HG03439 (cell line): ENCODE measurements at regions not wholly inside any gene's neighbourhood (a gene's known extent, or its start where the extent isn't known, plus 50 kb on each side); places are given as distances from the start of the nearest gene placed in this dataset.
A peak's percentile ranks its signal among the peaks of the same experiment; 100 is the strongest.
"Not testable (repeated sequence)": the region's sequence is repeated elsewhere in the genome, so short reads cannot be mapped to it uniquely, and the experiment has no call there.

Experiments
- ATAC-seq: cut with Tn5 transposase; IDR thresholded peaks from one replicate; pipeline ENCODE4 v1.9.1; 2021; ENCODE audit warnings: mild to moderate bottlenecking, moderate library complexity; ENCODE audit not compliant: unreplicated experiment

GRCh38 chr1:188763541-188763940, 1714.1 kb downstream of the BRINP3 start:
- no peak for ATAC-seq

GRCh38 chr1:188769181-188769580, 1708.5 kb downstream of the BRINP3 start:
- no peak for ATAC-seq

GRCh38 chr1:188769936-188770335, 1707.7 kb downstream of the BRINP3 start:
- ATAC-seq, result no peak

GRCh38 chr1:188778578-188778977, 1699.1 kb downstream of the BRINP3 start:
- ATAC-seq, result no peak

DNA sequence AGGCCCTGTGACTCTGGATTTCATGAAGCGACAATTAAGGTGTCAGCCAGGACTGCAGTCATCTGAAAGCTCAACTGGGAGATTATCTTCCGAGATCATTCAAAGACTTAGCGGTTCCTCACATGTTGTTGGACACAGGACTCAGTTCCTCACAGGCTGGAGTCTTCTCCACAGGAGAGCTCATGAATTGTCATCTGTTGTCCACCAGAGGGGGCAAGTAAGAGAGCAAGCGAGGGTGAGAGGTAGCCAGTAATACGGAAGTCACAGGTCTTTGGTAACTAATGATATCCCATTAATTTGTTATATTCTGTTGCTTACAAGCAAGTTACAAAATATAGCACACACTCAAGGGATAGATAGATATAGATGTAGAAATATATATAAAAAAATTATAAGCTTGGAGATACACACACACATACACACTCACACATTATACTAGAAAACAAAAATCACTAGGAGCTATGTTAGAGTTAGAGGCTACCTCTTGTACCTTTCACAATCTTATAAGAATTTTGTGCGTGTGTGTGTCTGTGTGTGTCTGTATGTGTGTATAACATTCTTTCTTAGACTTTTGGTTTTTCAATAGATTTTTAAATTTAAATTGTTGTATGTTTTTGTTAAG, 1695.3 kb downstream of the BRINP3 start:
- peak; percentile 91 for ATAC-seq

- ATAC-seq, result no peak
Observed at GRCh38 chr1:188794969-188795368, 1682.7 kb downstream of the BRINP3 start.

- not testable (repeated sequence) for ATAC-seq
Observed at GRCh38 chr1:188812153-188812552, 1665.5 kb downstream of the BRINP3 start.

DNA sequence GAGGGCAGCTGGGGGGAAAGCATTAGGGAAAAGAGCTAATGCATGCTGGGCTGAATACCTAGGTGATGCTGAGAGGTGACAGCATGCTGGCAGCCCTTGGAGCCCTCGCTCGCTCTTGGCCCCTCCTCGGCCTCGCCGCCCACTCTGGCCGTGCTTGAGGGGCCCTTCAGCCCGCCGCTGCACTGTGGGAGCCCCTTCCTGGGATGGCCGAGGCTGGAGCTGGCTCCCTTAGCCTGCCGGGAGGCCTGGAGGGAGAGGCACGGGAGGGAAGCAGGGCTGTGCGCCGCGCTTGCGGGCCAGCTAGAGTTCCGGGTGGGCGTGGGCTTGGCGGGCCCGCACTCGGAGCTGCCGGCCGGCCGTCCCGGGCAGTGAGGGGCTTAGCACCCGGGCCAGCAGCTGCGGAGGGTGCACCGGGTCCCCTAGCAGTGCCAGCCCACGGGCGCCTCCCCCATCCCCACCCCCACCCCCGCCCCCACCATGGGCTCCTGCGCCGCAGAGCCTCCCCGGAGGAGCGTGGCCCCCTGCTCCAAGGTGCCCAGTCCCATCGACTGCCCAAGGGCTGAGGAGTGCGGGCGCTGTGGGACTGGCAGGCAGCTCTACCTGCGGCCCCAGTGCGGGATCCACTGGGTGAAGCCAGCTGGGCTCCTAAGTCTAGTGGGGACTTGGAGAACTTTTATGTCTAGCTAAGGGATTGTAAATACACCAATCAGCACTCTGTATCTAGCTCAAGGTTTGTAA, 1664.7 kb downstream of the BRINP3 start:
- not testable (repeated sequence) for ATAC-seq

DNA sequence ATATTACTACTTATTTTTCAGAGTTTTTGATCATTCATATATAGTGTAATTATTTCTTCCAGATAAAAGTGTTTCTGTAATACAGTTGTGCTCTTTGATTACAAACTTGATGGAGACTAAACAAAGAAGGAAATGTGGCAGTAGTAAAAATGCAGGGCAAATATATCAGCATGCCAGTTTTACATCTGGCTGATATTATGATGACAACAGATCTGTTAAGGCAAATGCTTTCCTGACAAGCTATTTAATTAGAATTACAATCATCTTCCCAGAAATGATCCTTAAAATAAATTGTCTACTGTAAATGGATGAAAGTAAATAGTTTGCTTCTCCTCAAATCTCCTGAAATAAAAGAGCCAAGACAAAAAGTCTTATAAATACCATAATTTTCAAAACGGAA, 1659.8 kb downstream of the BRINP3 start:
- no peak for ATAC-seq

DNA sequence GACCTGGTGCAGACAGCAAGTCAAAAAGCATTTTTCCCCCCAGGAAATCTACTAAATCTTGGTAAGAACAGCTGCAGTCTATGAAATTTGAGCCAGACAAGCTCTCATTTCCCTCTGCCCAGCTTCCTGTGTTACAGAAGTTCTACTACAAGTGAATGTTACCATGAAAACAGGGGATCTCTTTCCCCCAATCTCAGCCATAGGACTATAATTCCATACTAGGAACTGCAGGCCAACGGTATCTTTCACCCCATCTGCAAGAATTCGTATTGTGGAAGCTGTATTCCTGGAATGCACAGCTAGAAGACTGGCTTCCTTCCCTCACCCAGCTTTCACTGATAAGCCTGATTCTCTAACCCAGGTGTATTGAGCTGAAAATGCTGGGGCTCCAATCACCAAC, 1655.4 kb downstream of the BRINP3 start:
- no peak for ATAC-seq

GRCh38 chr1:188825471-188825870, 1652.2 kb downstream of the BRINP3 start:
- ATAC-seq, result no peak

DNA sequence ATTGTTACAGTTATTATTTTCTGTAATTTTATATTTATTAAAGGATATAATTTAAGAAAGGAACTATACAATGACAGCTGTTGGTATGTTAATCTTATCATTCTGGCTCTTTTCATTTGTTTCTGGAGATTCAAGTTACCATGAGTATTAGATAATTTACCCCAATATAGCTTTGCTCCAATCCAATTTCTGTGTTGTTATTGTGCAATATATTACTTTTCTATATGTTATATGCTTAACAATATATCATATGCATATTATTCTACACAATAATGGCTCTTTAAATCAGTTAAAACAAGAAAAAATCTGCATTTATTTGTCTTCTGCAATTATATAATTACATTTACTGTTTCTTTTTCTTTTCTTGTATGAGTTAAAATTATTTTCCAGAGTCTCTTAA, 1650.9 kb downstream of the BRINP3 start:
- no peak for ATAC-seq

GRCh38 chr1:188827400-188827799, 1650.3 kb downstream of the BRINP3 start:
- ATAC-seq, result no peak

DNA sequence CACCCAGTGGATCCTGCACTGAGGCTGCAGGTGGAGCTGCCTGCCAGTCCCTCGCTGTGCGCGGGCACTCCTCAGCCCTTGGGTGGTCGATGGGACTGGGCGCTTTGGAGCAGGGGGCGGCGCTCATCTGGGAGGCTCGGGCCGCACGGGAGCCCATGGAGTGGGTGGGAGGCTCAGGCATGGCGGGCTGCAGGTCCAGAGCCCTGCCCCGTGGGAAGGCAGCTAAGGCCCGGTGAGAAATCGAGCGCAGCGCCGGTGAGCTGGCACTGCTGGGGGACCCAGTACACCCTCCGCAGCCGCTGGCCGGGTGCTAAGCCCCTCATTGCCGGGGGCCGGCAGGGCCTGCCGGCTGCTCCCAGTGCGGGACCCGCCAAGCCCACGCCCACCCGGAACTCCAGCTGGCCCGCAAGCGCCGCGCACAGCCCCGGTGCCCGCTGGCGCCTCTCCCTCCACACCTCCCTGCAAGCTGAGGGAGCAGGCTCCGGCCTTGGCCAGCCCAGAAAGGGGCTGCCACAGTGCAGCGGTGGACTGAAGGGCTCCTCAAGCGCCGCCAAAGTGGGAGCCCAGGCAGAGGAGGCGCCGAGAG, 1636.5 kb downstream of the BRINP3 start:
- ATAC-seq, result not testable (repeated sequence)

DNA sequence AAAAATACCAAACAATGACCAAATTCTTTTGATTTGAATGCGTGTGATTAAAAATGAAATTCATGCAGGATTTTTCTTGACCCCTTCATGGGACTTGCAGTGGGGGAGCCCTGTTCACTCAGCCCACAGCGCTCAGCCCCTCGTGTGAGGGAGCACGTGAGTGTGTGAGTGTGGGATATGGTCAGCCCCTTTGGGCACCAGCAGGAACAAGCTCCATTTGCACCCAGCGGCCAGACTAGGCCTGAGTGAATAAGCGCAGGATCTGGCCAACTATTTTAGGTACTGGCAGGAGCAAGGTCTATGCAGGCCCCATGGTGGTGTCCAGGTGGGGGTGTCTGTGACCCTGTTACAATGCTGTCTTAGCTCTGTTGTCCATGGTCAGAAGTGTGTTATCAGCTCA, 1631.2 kb downstream of the BRINP3 start:
- ATAC-seq, result no peak

DNA sequence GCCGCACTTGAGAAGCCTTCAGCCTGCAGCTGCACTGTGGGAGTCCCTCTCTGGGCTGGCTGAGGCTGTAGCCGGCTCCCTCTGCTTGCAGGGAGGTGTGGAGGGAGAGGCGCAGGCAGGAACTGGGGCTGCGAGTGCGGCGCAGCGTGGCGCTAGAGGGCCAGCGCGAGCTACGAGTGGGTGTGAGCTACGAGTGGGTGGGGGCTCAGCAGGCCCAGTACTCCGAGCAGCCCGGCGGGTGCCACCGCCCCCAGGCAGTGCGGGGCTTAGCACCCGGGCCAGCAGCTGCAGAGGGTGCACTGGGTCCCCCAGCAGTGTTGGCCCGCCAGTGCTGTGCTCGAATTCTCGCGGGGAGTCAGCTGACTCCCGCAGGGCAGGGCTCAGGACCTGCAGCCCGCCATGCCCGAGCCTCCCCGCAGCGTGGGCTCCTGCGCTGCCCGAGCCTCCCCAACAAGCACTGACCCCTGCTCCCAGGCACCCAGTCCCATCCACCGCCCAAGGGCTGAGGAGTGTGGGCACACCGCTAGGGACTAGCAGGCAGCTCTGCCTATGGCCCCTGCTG, 1620.1 kb downstream of the BRINP3 start:
- no peak for ATAC-seq

- no peak for ATAC-seq
Observed at GRCh38 chr1:188867614-188868013, 1610.0 kb downstream of the BRINP3 start.

- ATAC-seq, result no peak
Observed at GRCh38 chr1:188871164-188871563, 1606.5 kb downstream of the BRINP3 start.

- ATAC-seq, result no peak
Observed at GRCh38 chr1:188872376-188872775, 1605.3 kb downstream of the BRINP3 start.

GRCh38 chr1:188877668-188878067, 1600.0 kb downstream of the BRINP3 start:
- no peak for ATAC-seq

- no peak for ATAC-seq
Observed at GRCh38 chr1:188888386-188888785, 1589.3 kb downstream of the BRINP3 start.

DNA sequence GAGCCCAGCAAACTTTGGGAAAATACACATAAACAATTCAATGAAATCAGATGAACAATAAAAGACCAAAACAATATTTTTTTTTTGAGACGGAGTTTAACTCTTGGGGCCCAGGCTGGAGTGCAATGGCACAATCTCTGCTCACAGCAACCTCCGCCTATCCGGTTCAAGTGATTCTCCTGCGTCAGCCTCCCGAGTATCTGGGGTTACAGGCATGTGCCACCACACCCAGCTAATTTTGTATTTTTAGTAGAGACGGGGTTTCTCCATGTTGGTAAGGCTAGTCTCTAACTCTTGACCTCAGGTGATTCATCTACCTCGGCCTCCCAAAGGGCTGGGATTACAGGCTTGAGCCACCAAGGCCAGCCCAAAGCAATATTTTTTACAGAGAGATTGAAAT, 1588.5 kb downstream of the BRINP3 start:
- no peak for ATAC-seq
